Naive thymus-derived CD8-positive, alpha-beta T cell (primary cell): ENCODE measurements at regions not wholly inside any gene's neighbourhood (a gene's known extent, or its start where the extent isn't known, plus 50 kb on each side); places are given as distances from the start of the nearest gene placed in this dataset.

Experiments used
- ATAC-seq, 2 donors: fragments of 150-1000 bp; cut with Tn5 transposase in 1 of 2; sonication (Bioruptor Pico), chemical (Tn5 transposase) in 1 of 2; 1 replicate in 1 of 2; 2 replicates in 1 of 2; pipeline ENCODE4 v1.10.0; 2021; ENCODE audit warnings: mild to moderate bottlenecking in 2 of 2, moderate library complexity in 2 of 2
- POLR2A ChIA-PET: fragments of 350-600 bp; sonication (Branson Sonifier 250); formaldehyde crosslinking; loops from one replicate; lab custom pipeline; 2021; ENCODE audit warnings: antibody characterized with exemption; lab: Charles Lee
- DNase-seq, 10 donors: peaks; one replicate each; pipeline versions ENCODE4 v3.0.0 to v3.0.0-alpha.2; 2020 to 2022
- H3K27ac Mint-ChIP-seq, 10 donors: one replicate each; pipeline ENCODE4 v1.8.0; 2020 to 2022; ENCODE audit warnings: mild to moderate bottlenecking in 10 of 10, mixed read lengths in 10 of 10, moderate library complexity in 4 of 10, inconsistent platforms in 1 of 10
- H3K27me3 Mint-ChIP-seq, 5 donors: one replicate each; pipeline ENCODE4 v1.8.0; 2021 to 2022; ENCODE audit warnings: mixed read lengths in 5 of 5
- H3K36me3 Mint-ChIP-seq, 3 donors: one replicate each; pipeline ENCODE4 v1.8.0; 2020 to 2022; ENCODE audit warnings: mixed read lengths in 3 of 3, mild to moderate bottlenecking in 2 of 3, inconsistent platforms in 1 of 3
- H3K4me1 Mint-ChIP-seq, 4 donors: one replicate each; pipeline ENCODE4 v1.8.0; 2021 to 2022; ENCODE audit warnings: mixed read lengths in 4 of 4
- H3K4me3 Mint-ChIP-seq, 10 donors: one replicate each; pipeline ENCODE4 v1.8.0; 2020 to 2022; ENCODE audit warnings: mild to moderate bottlenecking in 10 of 10, mixed read lengths in 10 of 10, moderate library complexity in 6 of 10, inconsistent platforms in 1 of 10
- H3K9me3 Mint-ChIP-seq, 9 donors: one replicate each; pipeline ENCODE4 v1.8.0; 2020 to 2022; ENCODE audit warnings: mixed read lengths in 9 of 9, mild to moderate bottlenecking in 3 of 9, inconsistent platforms in 1 of 9, moderate library complexity in 1 of 9

- DNase-seq (no peak), ATAC-seq (no peak)
- H3K4me3 Mint-ChIP-seq, result no peak overlapping the region
- no peak overlapping the region for H3K27ac Mint-ChIP-seq
- no peaks in the 10 kb centered on the region for H3K4me1 Mint-ChIP-seq
- no peaks in the 10 kb centered on the region for H3K36me3 Mint-ChIP-seq
- H3K9me3 Mint-ChIP-seq, result no peaks in the 10 kb centered on the region
- peaks cover 0 to 2% (median 0%) of the 10 kb centered on the region in 5 donors for H3K27me3 Mint-ChIP-seq
- POLR2A ChIA-PET, result no interaction called here
Observed at GRCh38 chr14:38311655-38312054, 55.8 kb upstream of the CLEC14A start.

DNA sequence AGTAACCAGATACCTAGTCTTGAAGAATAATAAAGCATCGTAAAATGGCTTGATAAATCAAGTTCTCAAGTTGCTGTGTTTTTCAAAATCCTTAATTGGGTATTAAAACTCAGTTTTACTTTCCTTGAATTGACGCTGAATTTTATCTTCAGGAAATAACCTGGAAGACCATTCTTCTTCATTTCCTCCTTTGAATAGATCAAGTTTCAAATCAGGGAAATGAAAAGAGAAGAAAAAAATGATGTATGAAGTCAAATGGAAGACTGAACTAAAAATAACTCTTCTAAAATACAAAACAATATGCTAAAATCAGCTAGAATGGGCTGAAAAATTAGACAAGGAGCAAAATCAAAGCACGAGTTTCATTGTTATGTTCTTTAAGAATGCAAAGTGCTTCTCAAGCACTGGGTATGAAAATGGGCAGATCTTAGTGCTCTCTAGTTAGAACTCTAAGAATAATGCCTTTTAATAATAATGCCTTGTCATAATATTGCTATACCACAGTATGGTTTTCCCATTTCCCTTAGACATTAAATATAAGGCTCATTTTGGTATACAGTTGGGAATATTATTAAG is 54.6 kb upstream of the CLEC14A start:
- no peaks in the 10 kb centered on the region for H3K9me3 Mint-ChIP-seq
- DNase-seq (no peak), ATAC-seq (no peak)
- POLR2A ChIA-PET, result no interaction called here
- no peaks in the 10 kb centered on the region for H3K4me1 Mint-ChIP-seq
- H3K27ac Mint-ChIP-seq, result no peak overlapping the region
- no peaks in the 10 kb centered on the region for H3K36me3 Mint-ChIP-seq
- H3K27me3 Mint-ChIP-seq, result peaks cover 0 to 2% (median 0%) of the 10 kb centered on the region in 5 donors
- H3K4me3 Mint-ChIP-seq, result no peak overlapping the region

GRCh38 chr14:38309522-38310277 is 53.8 kb upstream of the CLEC14A start:
- ATAC-seq (no peak), DNase-seq (no peak)
- peaks cover 0 to 5% (median 2%) of the 10 kb centered on the region in 5 donors for H3K27me3 Mint-ChIP-seq
- H3K4me3 Mint-ChIP-seq, result no peak overlapping the region
- H3K27ac Mint-ChIP-seq, result no peak overlapping the region
- no peaks in the 10 kb centered on the region for H3K4me1 Mint-ChIP-seq
- POLR2A ChIA-PET, result no interaction called here
- peaks cover 0 to 2% (median 0%) of the 10 kb centered on the region in 9 donors for H3K9me3 Mint-ChIP-seq
- no peaks in the 10 kb centered on the region for H3K36me3 Mint-ChIP-seq
